GM19455 (cell line): ENCODE measurements at regions not wholly inside any gene's neighbourhood (a gene's known extent, or its start where the extent isn't known, plus 50 kb on each side); places are given as distances from the start of the nearest gene placed in this dataset.
"Not testable (repeated sequence)": the region's sequence is repeated elsewhere in the genome, so short reads cannot be mapped to it uniquely, and the experiment has no call there.

Source experiments
- ATAC-seq: cut with Tn5 transposase; IDR thresholded peaks from one replicate; pipeline ENCODE4 v1.9.1; 2021; ENCODE audit not compliant: unreplicated experiment

- ATAC-seq = no peak
These were observed 443.8 kb downstream of the LRRC70 start for GRCh38 chr5:63022403-63022802.

- no peak for ATAC-seq
These were observed 432.5 kb downstream of the LRRC70 start for GRCh38 chr5:63011158-63011557.

GRCh38 chr5:63008195-63008594 lies 429.6 kb downstream of the LRRC70 start:
- ATAC-seq = no peak

GRCh38 chr5:62994842-62995241 lies 416.2 kb downstream of the LRRC70 start:
- not testable (repeated sequence) for ATAC-seq

GRCh38 chr5:62985749-62986148 lies 407.1 kb downstream of the LRRC70 start:
- ATAC-seq = no peak

- ATAC-seq = no peak
These were observed 403.7 kb downstream of the LRRC70 start for GRCh38 chr5:62982348-62982747.

- ATAC-seq = no peak
These were observed 402.3 kb downstream of the LRRC70 start for GRCh38 chr5:62980884-62981283.

- no peak for ATAC-seq
These were observed 400.9 kb downstream of the LRRC70 start for GRCh38 chr5:62979472-62979871.

- no peak for ATAC-seq
These were observed 399.0 kb downstream of the LRRC70 start for GRCh38 chr5:62977661-62978060.

- no peak for ATAC-seq
These were observed 396.0 kb downstream of the LRRC70 start for GRCh38 chr5:62974623-62975022.

GRCh38 chr5:62969409-62970120 lies 390.9 kb downstream of the LRRC70 start:
- ATAC-seq = no peak

- ATAC-seq = no peak
These were observed 385.8 kb downstream of the LRRC70 start for GRCh38 chr5:62964428-62964827.

GRCh38 chr5:62960781-62961180 lies 382.2 kb downstream of the LRRC70 start:
- no peak for ATAC-seq

- no peak for ATAC-seq
These were observed 378.0 kb downstream of the LRRC70 start for GRCh38 chr5:62956597-62956996.

GRCh38 chr5:62954578-62954977 lies 376.0 kb downstream of the LRRC70 start:
- no peak for ATAC-seq

- ATAC-seq = no peak
These were observed 369.7 kb downstream of the LRRC70 start for GRCh38 chr5:62948301-62948700.

GRCh38 chr5:62942384-62942783 lies 363.8 kb downstream of the LRRC70 start:
- ATAC-seq = no peak

- ATAC-seq = no peak
These were observed 360.3 kb downstream of the LRRC70 start for GRCh38 chr5:62938927-62939326.

- ATAC-seq = no peak
These were observed 359.3 kb downstream of the LRRC70 start for GRCh38 chr5:62937661-62938558.

- no peak for ATAC-seq
These were observed 357.0 kb downstream of the LRRC70 start for GRCh38 chr5:62935660-62936059.

- ATAC-seq = no peak
These were observed 355.7 kb downstream of the LRRC70 start for GRCh38 chr5:62934319-62934718.

GRCh38 chr5:62933261-62933660 lies 354.6 kb downstream of the LRRC70 start:
- ATAC-seq = no peak
